Activated T-helper 1 cell treated with Interleukin-2 at 50 U/mL for 16 hours (primary cell): ENCODE measurements at regions not wholly inside any gene's neighbourhood (a gene's known extent, or its start where the extent isn't known, plus 50 kb on each side); places are given as distances from the start of the nearest gene placed in this dataset.

Source experiments
- DNase-seq: peaks from one replicate; pipeline ENCODE4 v3.0.0-alpha.2; 2020; ENCODE audit warnings: low read depth

- DNase-seq, result no peak
Measured at GRCh38 chr2:180208841-180209240, 201.7 kb upstream of the CWC22 start.

- no peak for DNase-seq
Measured at GRCh38 chr2:180205621-180206235, 198.6 kb upstream of the CWC22 start.

GRCh38 chr2:180203972-180204371 lies 196.9 kb upstream of the CWC22 start:
- no peak for DNase-seq

GRCh38 chr2:180202467-180202951 lies 195.4 kb upstream of the CWC22 start:
- no peak for DNase-seq

- DNase-seq, result no peak
Measured at GRCh38 chr2:180196419-180196977, 189.4 kb upstream of the CWC22 start.

GRCh38 chr2:180195847-180196246 lies 188.8 kb upstream of the CWC22 start:
- DNase-seq, result no peak

- DNase-seq, result no peak
Measured at GRCh38 chr2:180191432-180192124, 184.5 kb upstream of the CWC22 start.

- no peak for DNase-seq
Measured at GRCh38 chr2:180190851-180191250, 183.8 kb upstream of the CWC22 start.

- no peak for DNase-seq
Measured at GRCh38 chr2:180187611-180188010, 180.5 kb upstream of the CWC22 start.

- DNase-seq, result no peak
Measured at GRCh38 chr2:180184506-180184905, 177.4 kb upstream of the CWC22 start.

- DNase-seq, result no peak
Measured at GRCh38 chr2:180180511-180180910, 173.4 kb upstream of the CWC22 start.

- DNase-seq, result no peak
Measured at GRCh38 chr2:180177534-180177933, 170.4 kb upstream of the CWC22 start.

- no peak for DNase-seq
Measured at GRCh38 chr2:180175736-180176135, 168.6 kb upstream of the CWC22 start.

GRCh38 chr2:180174580-180174979 lies 167.5 kb upstream of the CWC22 start:
- DNase-seq, result no peak

GRCh38 chr2:180169474-180169873 lies 162.4 kb upstream of the CWC22 start:
- DNase-seq, result no peak

- no peak for DNase-seq
Measured at GRCh38 chr2:180161415-180161814, 154.3 kb upstream of the CWC22 start.

- no peak for DNase-seq
Measured at GRCh38 chr2:180159921-180160320, 152.8 kb upstream of the CWC22 start.

- no peak for DNase-seq
Measured at GRCh38 chr2:180158961-180159360, 151.9 kb upstream of the CWC22 start.

GRCh38 chr2:180156651-180157050 lies 149.6 kb upstream of the CWC22 start:
- no peak for DNase-seq

GRCh38 chr2:180150606-180151005 lies 143.5 kb upstream of the CWC22 start:
- DNase-seq, result no peak

- DNase-seq, result no peak
Measured at GRCh38 chr2:180146541-180146940, 139.4 kb upstream of the CWC22 start.

- no peak for DNase-seq
Measured at GRCh38 chr2:180146114-180146513, 139.0 kb upstream of the CWC22 start.

GRCh38 chr2:180145163-180145562 lies 138.1 kb upstream of the CWC22 start:
- DNase-seq, result no peak
